ENCODE measurements at regions not wholly inside any gene's neighbourhood (a gene's known extent, or its start where the extent isn't known, plus 50 kb on each side); places are given as distances from the start of the nearest gene placed in this dataset.

- DNase-seq (ENCODE audit: low read depth in 4 of 6, low spot score in 6 of 6): peak in 2 of 6 donors; percentile 50 to 65
- Histone ChIP-seq H3K9me3 (ENCODE audit: control insufficient read depth, insufficient read depth, low read length) (no peaks in the 10 kb centered on the region), H3K27me3 (ENCODE audit: control insufficient read depth, insufficient read depth, low read length) (peaks cover 60% of the 10 kb centered on the region), H3K4me1 (ENCODE audit: control insufficient read depth, insufficient read depth, low read length) (peaks cover 10% of the 10 kb centered on the region), H3K36me3 (ENCODE audit: control insufficient read depth, insufficient read depth, low read length) (no peaks in the 10 kb centered on the region), H3K27ac (ENCODE audit: low read depth, low read length) (no peak overlapping the region), H3K4me3 (ENCODE audit: low read depth, low read length) (no peak overlapping the region)
- WGBS (ENCODE audit: insufficient coverage): 3% methylated on average over 47 of the region's 48 CpGs
These were observed 192.3 kb downstream of the EMX2 start for GRCh38 chr10:117734731-117735405.

GRCh38 chr10:117736655-117737054, 194.1 kb downstream of the EMX2 start:
- Histone ChIP-seq H3K27me3 (ENCODE audit: control insufficient read depth, insufficient read depth, low read length) (peaks cover 49% of the 10 kb centered on the region), H3K36me3 (ENCODE audit: control insufficient read depth, insufficient read depth, low read length) (no peaks in the 10 kb centered on the region), H3K27ac (ENCODE audit: low read depth, low read length) (no peak overlapping the region), H3K9me3 (ENCODE audit: control insufficient read depth, insufficient read depth, low read length) (no peaks in the 10 kb centered on the region), H3K4me1 (ENCODE audit: control insufficient read depth, insufficient read depth, low read length) (peaks cover 10% of the 10 kb centered on the region), H3K4me3 (ENCODE audit: low read depth, low read length) (no peak overlapping the region)
- no peak for DNase-seq (ENCODE audit: low read depth in 4 of 6, low spot score in 6 of 6)
- 86% methylated on average over 4 of the region's 7 CpGs for whole genome bisulfite sequencing (ENCODE audit: insufficient coverage)

GRCh38 chr10:117740088-117740487, 197.5 kb downstream of the EMX2 start:
- DNase-seq (ENCODE audit: low read depth in 4 of 6, low spot score in 6 of 6): no peak
- Histone ChIP-seq H3K36me3 (ENCODE audit: control insufficient read depth, insufficient read depth, low read length) (no peaks in the 10 kb centered on the region), H3K27me3 (ENCODE audit: control insufficient read depth, insufficient read depth, low read length) (peaks cover 18% of the 10 kb centered on the region), H3K27ac (ENCODE audit: low read depth, low read length) (no peak overlapping the region), H3K4me3 (ENCODE audit: low read depth, low read length) (no peak overlapping the region), H3K4me1 (ENCODE audit: control insufficient read depth, insufficient read depth, low read length) (peaks cover 4% of the 10 kb centered on the region), H3K9me3 (ENCODE audit: control insufficient read depth, insufficient read depth, low read length) (no peaks in the 10 kb centered on the region)
- 67% methylated on average over 1 of the region's 1 CpG for WGBS (ENCODE audit: insufficient coverage)

GRCh38 chr10:117740691-117741222, 198.2 kb downstream of the EMX2 start:
- DNase-seq (ENCODE audit: low read depth in 4 of 6, low spot score in 6 of 6): no peak
- WGBS (ENCODE audit: insufficient coverage): 31% methylated on average over 4 of the region's 6 CpGs
- peaks cover 11% of the 10 kb centered on the region for H3K27me3 ChIP-seq (ENCODE audit: control insufficient read depth, insufficient read depth, low read length)
- no peaks in the 10 kb centered on the region for H3K9me3 ChIP-seq (ENCODE audit: control insufficient read depth, insufficient read depth, low read length)
- H3K27ac ChIP-seq (ENCODE audit: low read depth, low read length): no peak overlapping the region
- H3K4me1 ChIP-seq (ENCODE audit: control insufficient read depth, insufficient read depth, low read length): no peaks in the 10 kb centered on the region
- no peaks in the 10 kb centered on the region for H3K36me3 ChIP-seq (ENCODE audit: control insufficient read depth, insufficient read depth, low read length)
- no peak overlapping the region for H3K4me3 ChIP-seq (ENCODE audit: low read depth, low read length)

GRCh38 chr10:117741524-117741923, 199.0 kb downstream of the EMX2 start:
- Histone ChIP-seq H3K4me1 (ENCODE audit: control insufficient read depth, insufficient read depth, low read length) (no peaks in the 10 kb centered on the region), H3K9me3 (ENCODE audit: control insufficient read depth, insufficient read depth, low read length) (no peaks in the 10 kb centered on the region), H3K4me3 (ENCODE audit: low read depth, low read length) (no peak overlapping the region), H3K27me3 (ENCODE audit: control insufficient read depth, insufficient read depth, low read length) (peaks cover 4% of the 10 kb centered on the region), H3K27ac (ENCODE audit: low read depth, low read length) (no peak overlapping the region), H3K36me3 (ENCODE audit: control insufficient read depth, insufficient read depth, low read length) (no peaks in the 10 kb centered on the region)
- 87% methylated on average over 4 of the region's 4 CpGs for WGBS (ENCODE audit: insufficient coverage)
- no peak for DNase-seq (ENCODE audit: low read depth in 4 of 6, low spot score in 6 of 6)

GRCh38 chr10:117743509-117743908, 201.0 kb downstream of the EMX2 start:
- no peaks in the 10 kb centered on the region for H3K36me3 ChIP-seq (ENCODE audit: control insufficient read depth, insufficient read depth, low read length)
- no peak overlapping the region for H3K27ac ChIP-seq (ENCODE audit: low read depth, low read length)
- no peaks in the 10 kb centered on the region for H3K9me3 ChIP-seq (ENCODE audit: control insufficient read depth, insufficient read depth, low read length)
- no peaks in the 10 kb centered on the region for H3K27me3 ChIP-seq (ENCODE audit: control insufficient read depth, insufficient read depth, low read length)
- WGBS (ENCODE audit: insufficient coverage): 63% methylated on average over 2 of the region's 7 CpGs
- H3K4me1 ChIP-seq (ENCODE audit: control insufficient read depth, insufficient read depth, low read length): no peaks in the 10 kb centered on the region
- peak in 1 of 6 donors; percentile 88 for DNase-seq (ENCODE audit: low read depth in 4 of 6, low spot score in 6 of 6)
- H3K4me3 ChIP-seq (ENCODE audit: low read depth, low read length): no peak overlapping the region

GRCh38 chr10:117745301-117745700, 202.8 kb downstream of the EMX2 start:
- Histone ChIP-seq H3K4me1 (ENCODE audit: control insufficient read depth, insufficient read depth, low read length) (no peaks in the 10 kb centered on the region), H3K27me3 (ENCODE audit: control insufficient read depth, insufficient read depth, low read length) (no peaks in the 10 kb centered on the region), H3K36me3 (ENCODE audit: control insufficient read depth, insufficient read depth, low read length) (no peaks in the 10 kb centered on the region), H3K4me3 (ENCODE audit: low read depth, low read length) (no peak overlapping the region), H3K9me3 (ENCODE audit: control insufficient read depth, insufficient read depth, low read length) (no peaks in the 10 kb centered on the region), H3K27ac (ENCODE audit: low read depth, low read length) (no peak overlapping the region)
- no peak for DNase-seq (ENCODE audit: low read depth in 4 of 6, low spot score in 6 of 6)
- WGBS (ENCODE audit: insufficient coverage): 95% methylated on average over 2 of the region's 2 CpGs

GRCh38 chr10:117746541-117747448, 204.2 kb downstream of the EMX2 start:
- Histone ChIP-seq H3K36me3 (ENCODE audit: control insufficient read depth, insufficient read depth, low read length) (no peaks in the 10 kb centered on the region), H3K27me3 (ENCODE audit: control insufficient read depth, insufficient read depth, low read length) (no peaks in the 10 kb centered on the region), H3K4me3 (ENCODE audit: low read depth, low read length) (no peak overlapping the region), H3K27ac (ENCODE audit: low read depth, low read length) (no peak overlapping the region), H3K4me1 (ENCODE audit: control insufficient read depth, insufficient read depth, low read length) (no peaks in the 10 kb centered on the region), H3K9me3 (ENCODE audit: control insufficient read depth, insufficient read depth, low read length) (no peaks in the 10 kb centered on the region)
- WGBS (ENCODE audit: insufficient coverage): 83% methylated on average over 7 of the region's 9 CpGs
- no peak for DNase-seq (ENCODE audit: low read depth in 4 of 6, low spot score in 6 of 6)

GRCh38 chr10:117747636-117748035, 205.1 kb downstream of the EMX2 start:
- H3K4me1 ChIP-seq (ENCODE audit: control insufficient read depth, insufficient read depth, low read length): no peaks in the 10 kb centered on the region
- 83% methylated on average over 4 of the region's 12 CpGs for WGBS (ENCODE audit: insufficient coverage)

More at GRCh38 chr10:117747636-117748035, 205.1 kb downstream of the EMX2 start:
- Histone ChIP-seq H3K36me3 (ENCODE audit: control insufficient read depth, insufficient read depth, low read length) (no peaks in the 10 kb centered on the region), H3K27me3 (ENCODE audit: control insufficient read depth, insufficient read depth, low read length) (no peaks in the 10 kb centered on the region), H3K27ac (ENCODE audit: low read depth, low read length) (no peak overlapping the region), H3K4me3 (ENCODE audit: low read depth, low read length) (no peak overlapping the region), H3K9me3 (ENCODE audit: control insufficient read depth, insufficient read depth, low read length) (no peaks in the 10 kb centered on the region)
- no peak for DNase-seq (ENCODE audit: low read depth in 4 of 6, low spot score in 6 of 6)

All from spinal cord (tissue), 9 donors.